ENCODE measurements at regions not wholly inside any gene's neighbourhood (a gene's known extent, or its start where the extent isn't known, plus 50 kb on each side); places are given as distances from the start of the nearest gene placed in this dataset.

DNA sequence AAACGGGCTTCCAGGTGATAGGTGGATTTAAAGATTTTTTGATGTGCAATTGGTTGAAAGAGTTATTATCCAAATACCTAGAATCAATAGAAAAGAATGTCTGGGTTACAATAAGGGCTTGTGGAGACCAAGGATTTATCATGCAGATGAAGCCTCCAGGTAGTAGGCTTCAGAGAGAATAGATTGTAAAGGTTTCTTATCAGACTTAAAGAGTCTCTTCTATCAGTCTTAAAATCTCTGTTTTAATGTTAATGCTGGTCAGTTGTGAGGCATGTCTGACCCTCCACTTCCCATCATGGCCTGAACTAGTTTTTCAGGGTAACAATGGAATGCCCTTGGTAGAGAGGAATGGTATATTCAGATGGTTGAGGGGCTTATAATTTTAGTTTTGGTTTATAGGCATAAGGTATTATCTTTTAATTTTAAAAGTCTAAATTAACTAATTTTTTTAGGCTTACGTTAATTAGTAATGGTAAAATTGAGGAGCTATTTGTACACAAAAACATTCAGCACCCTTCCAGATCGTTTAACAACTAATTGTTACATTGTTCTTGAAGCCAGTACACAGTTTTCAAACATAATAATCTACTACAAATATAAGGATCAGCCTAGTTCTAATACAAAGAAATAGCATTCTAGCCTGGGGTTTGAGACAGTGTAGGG lies 704.2 kb upstream of the MBL2 start:
- no peaks in the 10 kb centered on the region for H3K9me3 ChIP-seq
- no peak overlapping the region for H3K27ac ChIP-seq
- no peaks in the 10 kb centered on the region for H3K4me1 ChIP-seq
- intact Hi-C loops (cut with DNase I) = no loop called here
- no peak for TF ChIP-seq POLR2A (IDR thresholded peaks at IDR 0.05)
- TF ChIP-seq, protein P1, sequence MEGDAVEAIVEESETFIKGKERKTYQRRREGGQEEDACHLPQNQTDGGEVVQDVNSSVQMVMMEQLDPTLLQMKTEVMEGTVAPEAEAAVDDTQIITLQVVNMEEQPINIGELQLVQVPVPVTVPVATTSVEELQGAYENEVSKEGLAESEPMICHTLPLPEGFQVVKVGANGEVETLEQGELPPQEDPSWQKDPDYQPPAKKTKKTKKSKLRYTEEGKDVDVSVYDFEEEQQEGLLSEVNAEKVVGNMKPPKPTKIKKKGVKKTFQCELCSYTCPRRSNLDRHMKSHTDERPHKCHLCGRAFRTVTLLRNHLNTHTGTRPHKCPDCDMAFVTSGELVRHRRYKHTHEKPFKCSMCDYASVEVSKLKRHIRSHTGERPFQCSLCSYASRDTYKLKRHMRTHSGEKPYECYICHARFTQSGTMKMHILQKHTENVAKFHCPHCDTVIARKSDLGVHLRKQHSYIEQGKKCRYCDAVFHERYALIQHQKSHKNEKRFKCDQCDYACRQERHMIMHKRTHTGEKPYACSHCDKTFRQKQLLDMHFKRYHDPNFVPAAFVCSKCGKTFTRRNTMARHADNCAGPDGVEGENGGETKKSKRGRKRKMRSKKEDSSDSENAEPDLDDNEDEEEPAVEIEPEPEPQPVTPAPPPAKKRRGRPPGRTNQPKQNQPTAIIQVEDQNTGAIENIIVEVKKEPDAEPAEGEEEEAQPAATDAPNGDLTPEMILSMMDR (IDR thresholded peaks at IDR 0.05) = no peak
- WGBS, 2 donors = 80 to 84% methylated on average over 3 of the region's 3 CpGs
- H3K36me3 ChIP-seq = no peaks in the 10 kb centered on the region
- no peak for DNase-seq
- no peaks in the 10 kb centered on the region for H3K27me3 ChIP-seq
- H3K4me3 ChIP-seq (replicated peaks in 1 of 3) = no peak overlapping the region

DNA sequence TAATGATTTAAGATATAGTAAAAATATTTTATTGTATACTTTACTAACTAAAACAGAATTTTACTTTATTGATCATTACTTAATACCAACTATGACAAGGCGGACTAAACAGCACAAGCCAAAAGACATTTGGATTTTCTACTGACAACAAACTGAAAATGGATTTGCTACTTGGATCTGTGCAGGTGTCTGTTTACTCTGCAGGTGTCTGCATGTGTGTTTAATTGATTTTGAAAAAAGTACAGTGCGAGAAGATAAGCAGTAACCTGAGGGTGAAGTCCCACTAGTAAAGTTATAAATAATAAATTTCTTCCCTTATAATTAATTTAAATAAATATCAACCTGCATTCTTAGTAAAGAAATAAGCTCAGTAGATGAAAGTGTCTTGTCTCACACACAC lies 696.8 kb upstream of the MBL2 start:
- no peak for TF ChIP-seq POLR2A (IDR thresholded peaks at IDR 0.05)
- TF ChIP-seq, protein P1 (IDR thresholded peaks at IDR 0.05) = no peak
- 91 to 96% methylated on average over 2 of the region's 2 CpGs for WGBS, 2 donors
- H3K4me1 ChIP-seq = no peaks in the 10 kb centered on the region
- H3K9me3 ChIP-seq = no peaks in the 10 kb centered on the region
- intact Hi-C loops (cut with DNase I) = no loop called here
- no peak overlapping the region for H3K4me3 ChIP-seq (replicated peaks in 1 of 3)
- no peaks in the 10 kb centered on the region for H3K36me3 ChIP-seq
- DNase-seq = no peak
- H3K27me3 ChIP-seq = no peaks in the 10 kb centered on the region
- no peak overlapping the region for H3K27ac ChIP-seq

DNA sequence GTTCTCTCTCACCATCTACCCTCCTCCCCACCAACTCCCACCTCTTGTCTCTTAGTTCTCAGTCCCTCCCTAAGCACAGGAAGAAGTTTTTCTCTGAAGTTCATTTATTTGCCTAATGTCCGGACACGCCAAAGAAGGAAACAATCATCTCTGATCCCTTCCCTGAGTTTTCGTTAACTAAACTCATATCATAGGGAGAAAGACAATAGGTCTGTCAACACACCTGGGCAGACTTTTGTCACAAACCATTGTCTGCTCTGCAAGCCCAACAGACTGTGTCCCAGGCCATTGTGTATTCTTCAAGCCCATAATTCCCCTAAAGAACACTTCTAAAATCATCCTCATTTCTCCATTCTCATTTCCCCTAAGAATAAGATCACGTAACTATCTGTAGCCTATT lies 691.0 kb upstream of the MBL2 start:
- Histone ChIP-seq H3K27me3 (no peaks in the 10 kb centered on the region), H3K4me1 (no peaks in the 10 kb centered on the region), H3K36me3 (no peaks in the 10 kb centered on the region), H3K27ac (no peak overlapping the region), H3K4me3 (replicated peaks in 1 of 3) (no peak overlapping the region), H3K9me3 (no peaks in the 10 kb centered on the region)
- TF ChIP-seq POLR2A (IDR thresholded peaks at IDR 0.05) = no peak
- TF ChIP-seq, protein P1 (IDR thresholded peaks at IDR 0.05) = no peak
- intact Hi-C loops (cut with DNase I) = no loop called here
- no peak for DNase-seq
- WGBS, 2 donors = 88 to 90% methylated on average over 4 of the region's 4 CpGs

DNA sequence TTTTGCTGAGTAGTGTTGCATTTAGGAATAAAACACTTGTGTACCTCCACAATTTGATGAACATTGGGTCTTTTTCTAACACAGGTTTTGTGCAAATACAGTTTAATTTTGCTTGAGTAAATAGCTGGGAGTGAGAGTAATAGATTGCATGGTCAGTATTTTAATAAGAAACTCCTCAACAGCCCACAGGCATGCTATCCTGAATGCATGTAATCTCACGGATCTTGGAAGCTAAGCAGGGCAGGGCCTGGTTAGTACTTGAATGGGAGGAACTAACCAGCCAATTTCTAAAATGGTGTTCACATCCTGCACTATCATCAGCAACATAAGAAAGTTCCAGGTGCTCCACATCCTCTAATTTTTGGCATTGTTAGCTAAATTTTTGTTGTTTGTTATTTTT lies 685.4 kb upstream of the MBL2 start:
- intact Hi-C loops (cut with DNase I) = no loop called here
- H3K9me3 ChIP-seq = no peaks in the 10 kb centered on the region
- H3K27ac ChIP-seq = no peak overlapping the region
- no peaks in the 10 kb centered on the region for H3K4me1 ChIP-seq
- no peak overlapping the region for H3K4me3 ChIP-seq (replicated peaks in 1 of 3)
- H3K27me3 ChIP-seq = no peaks in the 10 kb centered on the region
- H3K36me3 ChIP-seq = no peaks in the 10 kb centered on the region
- 71 to 80% methylated on average over 1 of the region's 1 CpG for WGBS, 2 donors
- DNase-seq = no peak
- TF ChIP-seq POLR2A (IDR thresholded peaks at IDR 0.05) = no peak
- TF ChIP-seq, protein P1 (IDR thresholded peaks at IDR 0.05) = no peak

DNA sequence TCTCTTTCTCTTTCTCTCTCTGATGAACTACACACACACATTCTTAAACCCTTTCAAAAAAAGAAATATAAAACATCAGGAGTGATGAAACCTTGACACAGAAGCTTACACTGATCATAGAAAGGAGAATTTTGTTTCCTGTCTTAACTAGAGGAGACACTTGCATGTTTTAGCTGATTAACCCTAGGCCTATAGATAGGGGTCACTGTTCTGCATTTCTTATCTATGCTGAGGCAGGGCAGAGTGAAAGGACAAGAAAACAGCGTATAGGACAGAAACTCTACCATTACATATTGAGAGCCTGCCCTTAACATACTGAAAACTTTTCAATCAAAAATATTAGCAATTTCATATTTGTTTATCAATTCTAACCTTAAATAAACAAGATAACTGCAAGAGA lies 680.6 kb upstream of the MBL2 start:
- Histone ChIP-seq H3K27ac (no peak overlapping the region), H3K36me3 (no peaks in the 10 kb centered on the region), H3K4me1 (no peaks in the 10 kb centered on the region), H3K9me3 (no peaks in the 10 kb centered on the region), H3K4me3 (replicated peaks in 1 of 3) (no peak overlapping the region), H3K27me3 (no peaks in the 10 kb centered on the region)
- intact Hi-C loops (cut with DNase I) = no loop called here
- DNase-seq = no peak
- WGBS, 2 donors = 80 to 81% methylated on average over 1 of the region's 1 CpG
- TF ChIP-seq, protein P1 (IDR thresholded peaks at IDR 0.05) = no peak
- no peak for TF ChIP-seq POLR2A (IDR thresholded peaks at IDR 0.05)

Data from thyroid gland (tissue), 4 donors.